DMS 273 (cell line): ENCODE measurements at regions not wholly inside any gene's neighbourhood (a gene's known extent, or its start where the extent isn't known, plus 50 kb on each side); places are given as distances from the start of the nearest gene placed in this dataset.
"Not testable (repeated sequence)": the region's sequence is repeated elsewhere in the genome, so short reads cannot be mapped to it uniquely, and the experiment has no call there.

Source experiments
- DNase-seq: peaks from one replicate; lab custom pipeline; 2025; ENCODE audit not compliant: unreplicated experiment; lab: John Stamatoyannopoulos, UW

DNA sequence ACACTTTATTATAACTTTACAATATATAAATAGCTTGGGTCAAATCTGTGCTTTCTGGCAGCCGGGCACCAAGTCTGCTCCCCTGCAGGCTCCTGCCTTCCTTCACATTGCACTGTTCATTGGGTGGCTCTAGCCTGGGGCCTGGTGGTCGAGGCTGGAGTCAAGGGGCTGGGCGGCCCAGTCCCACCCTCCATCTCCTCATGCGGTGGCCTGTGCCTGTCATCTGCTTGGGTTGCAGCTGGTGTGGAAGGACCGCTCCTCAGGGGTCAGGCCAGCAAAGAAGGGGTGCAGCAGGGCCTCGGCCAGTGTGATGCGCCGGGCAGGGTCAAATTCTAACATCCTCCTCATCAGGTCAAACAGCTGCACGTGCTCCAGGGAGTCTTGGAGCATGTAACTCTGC, 106.7 kb upstream of the SLC24A2 start:
- DNase-seq: not testable (repeated sequence)

- no peak for DNase-seq
These were observed 106.2 kb upstream of the SLC24A2 start for GRCh38 chr9:19895006-19895405.

DNA sequence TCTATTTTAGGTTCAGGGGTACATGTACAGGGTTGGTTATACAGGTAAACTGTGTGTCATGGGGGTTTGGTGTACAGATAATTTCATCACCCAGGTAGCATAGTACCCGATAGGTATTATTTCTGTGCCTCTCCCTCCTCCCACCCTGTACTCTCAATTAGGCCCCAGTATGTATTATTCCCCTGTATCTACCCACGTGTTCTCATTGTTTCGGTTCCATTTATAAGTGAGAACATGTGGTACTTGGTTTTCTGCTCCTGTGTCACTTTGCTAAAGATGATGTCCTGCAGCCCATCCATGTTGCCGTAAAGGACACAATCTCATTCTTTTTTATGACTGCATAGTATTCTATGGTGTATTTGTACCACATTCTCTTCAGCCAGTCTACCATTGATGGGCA, 96.8 kb upstream of the SLC24A2 start:
- DNase-seq: no peak

GRCh38 chr9:19879062-19879461, 90.2 kb upstream of the SLC24A2 start:
- no peak for DNase-seq

DNA sequence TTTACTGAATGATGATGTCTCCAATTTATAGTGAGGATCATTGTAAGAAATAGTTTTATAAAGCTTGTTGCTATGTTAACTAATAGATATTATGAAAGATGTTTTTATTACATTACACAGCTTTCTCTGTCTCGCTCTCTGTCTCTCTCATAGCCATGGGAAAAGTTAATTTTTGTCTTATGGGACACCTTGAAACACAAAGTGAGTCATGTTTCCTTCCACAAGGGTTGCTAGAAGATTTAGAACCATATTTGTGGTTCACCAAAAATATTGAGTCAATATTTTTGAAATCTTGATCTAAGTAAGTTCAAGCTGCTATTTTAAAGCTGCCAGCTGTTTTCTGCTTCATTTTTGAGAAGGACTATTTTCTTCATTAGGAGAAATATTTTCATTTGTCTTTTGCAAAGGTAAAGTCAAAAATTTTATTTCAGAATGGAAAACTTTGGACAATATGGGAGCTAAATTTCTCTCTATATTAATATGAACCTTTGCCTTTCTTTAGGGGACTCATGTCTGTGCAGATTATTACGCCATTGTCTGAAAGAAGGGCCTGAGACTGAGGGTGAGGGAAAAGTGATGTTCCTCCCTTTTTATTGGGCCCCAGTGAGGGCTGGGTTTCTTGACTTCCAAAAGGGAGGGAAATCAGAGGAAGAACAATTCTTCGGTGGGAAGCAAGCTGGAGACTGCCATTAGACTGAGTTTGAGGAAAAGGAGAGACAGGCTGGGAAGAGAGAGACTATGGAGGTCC, 87.9 kb upstream of the SLC24A2 start:
- no peak for DNase-seq

DNA sequence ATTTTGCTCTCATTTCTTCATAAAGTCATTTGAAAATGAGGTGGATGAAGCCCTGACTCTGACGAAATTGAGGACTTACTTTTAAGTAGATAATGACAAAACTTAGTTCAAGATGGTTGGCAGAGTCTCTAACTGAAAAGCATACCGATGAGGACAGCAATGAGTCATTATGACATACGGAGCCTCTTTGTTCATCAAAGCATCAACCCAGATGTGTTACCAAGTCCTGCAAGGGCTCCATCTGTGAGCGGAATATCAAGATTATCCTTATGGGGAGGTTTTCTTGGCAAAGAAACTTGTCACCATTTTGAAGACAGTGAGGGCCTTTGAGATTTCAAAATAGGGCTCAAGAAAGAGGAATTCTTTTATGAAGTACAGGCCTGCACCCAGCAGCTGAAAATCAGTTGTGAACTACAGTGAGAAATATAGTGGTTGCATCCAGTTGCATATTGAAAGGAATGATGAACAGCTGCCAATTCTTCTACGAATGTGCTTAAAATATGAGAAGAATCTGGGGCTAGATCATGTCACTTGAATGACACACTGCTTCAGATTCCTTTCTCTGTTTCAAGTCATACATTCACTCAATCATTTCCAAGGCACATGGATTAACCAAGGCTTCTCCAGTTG, 86.6 kb upstream of the SLC24A2 start:
- DNase-seq: peak; percentile 60

DNA sequence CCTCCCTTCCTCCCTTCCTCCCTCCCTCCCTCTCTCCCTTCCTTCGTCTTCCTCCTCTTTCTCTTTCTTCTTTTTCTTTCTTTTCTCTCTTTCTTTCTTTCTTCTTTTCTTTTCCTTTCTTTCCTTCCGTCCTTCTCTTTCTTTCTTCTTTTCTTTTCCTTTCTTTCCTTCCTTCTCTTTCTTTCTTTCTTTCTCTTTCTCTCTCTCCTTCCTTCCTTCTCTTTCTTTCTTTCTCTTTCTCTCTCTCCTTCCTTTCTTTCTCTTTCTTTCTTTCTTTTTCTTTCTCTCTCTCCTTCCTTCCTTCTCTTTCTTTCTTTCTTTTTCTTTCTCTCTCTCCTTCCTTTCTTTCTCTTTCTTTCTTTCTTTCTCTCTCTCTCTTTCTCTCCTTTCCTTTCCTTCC, 84.4 kb upstream of the SLC24A2 start:
- DNase-seq: not testable (repeated sequence)

GRCh38 chr9:19870988-19871387, 82.2 kb upstream of the SLC24A2 start:
- DNase-seq: no peak

- DNase-seq: no peak
These were observed 52.1 kb upstream of the SLC24A2 start for GRCh38 chr9:19840953-19841352.
